ENCODE measurements at regions not wholly inside any gene's neighbourhood (a gene's known extent, or its start where the extent isn't known, plus 50 kb on each side); places are given as distances from the start of the nearest gene placed in this dataset.

DNA sequence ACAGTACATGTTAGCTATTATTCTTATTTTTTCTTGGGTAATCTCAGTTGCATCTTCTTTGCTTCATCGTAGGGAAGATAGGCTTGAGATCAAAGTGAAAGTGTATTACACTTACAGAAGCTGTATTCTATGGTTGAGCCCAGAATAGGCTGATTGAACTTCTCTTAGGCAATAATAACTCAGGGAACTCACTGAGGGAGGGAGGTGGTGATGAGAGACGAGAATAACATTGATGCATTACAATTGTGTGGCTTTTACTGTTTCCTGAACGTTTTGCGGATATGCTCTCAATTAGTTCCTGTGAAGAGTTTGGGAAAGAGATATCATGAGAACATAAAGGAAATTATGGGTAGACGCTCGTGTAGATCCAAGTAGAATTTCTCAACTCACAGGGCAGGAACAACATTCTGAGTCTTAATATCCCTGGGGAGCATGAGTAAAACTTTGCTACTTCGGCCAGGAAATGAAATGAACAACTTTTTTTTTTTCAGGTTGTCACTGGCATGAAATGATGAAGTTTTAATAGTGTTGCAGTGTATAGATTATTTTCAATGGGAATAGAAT is 302.2 kb downstream of the TUSC7 start:
- H3K36me3 ChIP-seq (ENCODE audit: control insufficient read depth, low read depth, low read length): no peaks in the 10 kb centered on the region
- no peak overlapping the region for H3K27ac ChIP-seq (ENCODE audit: low read length)
- H3K9ac ChIP-seq (ENCODE audit: low read length): no peak overlapping the region
- H3K4me3 ChIP-seq (ENCODE audit: low read length): no peak overlapping the region
- no peaks in the 10 kb centered on the region for H3K4me1 ChIP-seq (ENCODE audit: control insufficient read depth, low read depth, low read length)
- H3K27me3 ChIP-seq (ENCODE audit: control insufficient read depth, insufficient read depth, low read length): no peaks in the 10 kb centered on the region
- no peaks in the 10 kb centered on the region for H3K9me3 ChIP-seq (ENCODE audit: control insufficient read depth, low read depth, low read length)

DNA sequence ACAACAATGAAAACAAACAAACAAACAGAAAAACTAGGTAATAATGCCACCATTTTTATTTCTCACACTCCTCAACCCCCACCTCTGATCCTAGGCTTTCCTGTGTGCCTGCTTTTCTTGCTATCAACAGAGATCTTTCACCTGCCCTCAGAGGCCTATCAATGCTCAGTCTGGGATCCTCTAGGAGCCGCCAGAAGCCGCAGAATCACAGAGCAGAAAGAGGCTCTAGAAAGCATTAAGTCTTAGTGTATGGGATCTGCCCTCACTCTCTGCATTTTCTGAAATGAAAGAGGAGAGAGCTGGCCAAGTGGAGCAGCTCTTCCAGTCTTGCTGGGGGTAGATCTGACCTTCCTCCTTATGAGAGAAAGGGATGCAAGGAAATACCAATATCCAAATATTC is 306.8 kb downstream of the TUSC7 start:
- Histone ChIP-seq H3K9me3 (ENCODE audit: control insufficient read depth, low read depth, low read length) (no peaks in the 10 kb centered on the region), H3K4me1 (ENCODE audit: control insufficient read depth, low read depth, low read length) (no peaks in the 10 kb centered on the region), H3K27me3 (ENCODE audit: control insufficient read depth, insufficient read depth, low read length) (no peaks in the 10 kb centered on the region), H3K27ac (ENCODE audit: low read length) (no peak overlapping the region), H3K4me3 (ENCODE audit: low read length) (no peak overlapping the region), H3K9ac (ENCODE audit: low read length) (no peak overlapping the region), H3K36me3 (ENCODE audit: control insufficient read depth, low read depth, low read length) (no peaks in the 10 kb centered on the region)

DNA sequence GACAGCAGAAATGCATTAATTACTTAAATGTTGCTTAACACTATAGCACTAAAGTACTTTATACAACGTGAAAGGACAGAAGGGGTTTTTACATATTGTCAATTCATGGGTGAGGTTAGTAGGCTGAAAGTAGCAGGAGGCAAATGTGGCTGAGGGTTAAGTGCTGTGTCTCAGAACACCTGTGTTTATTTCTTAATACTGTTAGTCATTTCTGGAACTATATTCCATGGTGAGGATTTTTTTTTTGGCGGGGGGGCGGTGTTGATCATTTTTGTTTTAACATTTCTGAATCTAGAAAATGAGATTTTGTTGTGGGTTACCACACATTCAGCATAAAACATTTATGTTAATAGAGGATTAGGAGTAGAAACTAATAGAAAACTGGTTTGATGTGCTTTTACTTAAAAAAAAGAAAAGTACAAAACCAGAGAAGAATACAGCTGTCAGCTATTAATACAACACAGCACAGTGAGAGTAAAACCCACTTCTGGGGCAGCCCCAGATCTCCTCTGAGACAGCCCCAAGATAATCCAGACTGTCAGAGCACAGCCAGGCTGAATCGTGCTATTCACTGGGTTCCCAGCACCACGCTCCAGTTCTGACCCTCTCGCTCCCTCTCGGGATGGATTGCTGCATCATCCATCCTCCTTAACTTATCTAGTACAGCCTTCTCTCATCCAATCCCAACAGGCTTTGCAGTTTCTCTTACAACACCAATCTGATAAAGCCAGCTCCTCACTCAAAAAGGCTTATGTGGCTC is 307.7 kb downstream of the TUSC7 start:
- H3K27ac ChIP-seq (ENCODE audit: low read length): no peak overlapping the region
- H3K9me3 ChIP-seq (ENCODE audit: control insufficient read depth, low read depth, low read length): no peaks in the 10 kb centered on the region
- H3K9ac ChIP-seq (ENCODE audit: low read length): no peak overlapping the region
- no peaks in the 10 kb centered on the region for H3K36me3 ChIP-seq (ENCODE audit: control insufficient read depth, low read depth, low read length)
- no peak overlapping the region for H3K4me3 ChIP-seq (ENCODE audit: low read length)
- H3K27me3 ChIP-seq (ENCODE audit: control insufficient read depth, insufficient read depth, low read length): no peaks in the 10 kb centered on the region
- H3K4me1 ChIP-seq (ENCODE audit: control insufficient read depth, low read depth, low read length): no peaks in the 10 kb centered on the region

DNA sequence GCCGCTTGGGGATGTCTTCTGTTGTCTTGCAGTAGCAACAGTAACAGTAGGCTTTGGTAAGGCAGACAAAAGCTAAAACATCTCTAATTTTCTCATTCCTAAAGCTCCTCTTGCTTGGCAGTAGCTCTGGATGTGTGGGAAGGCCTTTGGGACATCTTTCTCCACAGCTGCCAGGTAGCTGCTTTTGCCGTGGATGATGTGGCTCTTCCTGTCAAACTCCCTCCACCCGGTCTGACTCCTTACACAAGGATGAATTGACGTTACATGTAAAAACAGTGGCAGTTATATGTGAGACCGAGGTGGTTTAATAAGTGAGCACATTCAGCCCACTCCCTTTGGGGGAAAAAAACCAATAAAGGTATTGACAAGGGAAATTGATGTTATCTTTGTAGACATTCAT is 309.1 kb downstream of the TUSC7 start:
- Histone ChIP-seq H3K9ac (ENCODE audit: low read length) (no peak overlapping the region), H3K27ac (ENCODE audit: low read length) (no peak overlapping the region), H3K4me3 (ENCODE audit: low read length) (no peak overlapping the region), H3K36me3 (ENCODE audit: control insufficient read depth, low read depth, low read length) (no peaks in the 10 kb centered on the region), H3K27me3 (ENCODE audit: control insufficient read depth, insufficient read depth, low read length) (no peaks in the 10 kb centered on the region), H3K4me1 (ENCODE audit: control insufficient read depth, low read depth, low read length) (no peaks in the 10 kb centered on the region), H3K9me3 (ENCODE audit: control insufficient read depth, low read depth, low read length) (no peaks in the 10 kb centered on the region)

DNA sequence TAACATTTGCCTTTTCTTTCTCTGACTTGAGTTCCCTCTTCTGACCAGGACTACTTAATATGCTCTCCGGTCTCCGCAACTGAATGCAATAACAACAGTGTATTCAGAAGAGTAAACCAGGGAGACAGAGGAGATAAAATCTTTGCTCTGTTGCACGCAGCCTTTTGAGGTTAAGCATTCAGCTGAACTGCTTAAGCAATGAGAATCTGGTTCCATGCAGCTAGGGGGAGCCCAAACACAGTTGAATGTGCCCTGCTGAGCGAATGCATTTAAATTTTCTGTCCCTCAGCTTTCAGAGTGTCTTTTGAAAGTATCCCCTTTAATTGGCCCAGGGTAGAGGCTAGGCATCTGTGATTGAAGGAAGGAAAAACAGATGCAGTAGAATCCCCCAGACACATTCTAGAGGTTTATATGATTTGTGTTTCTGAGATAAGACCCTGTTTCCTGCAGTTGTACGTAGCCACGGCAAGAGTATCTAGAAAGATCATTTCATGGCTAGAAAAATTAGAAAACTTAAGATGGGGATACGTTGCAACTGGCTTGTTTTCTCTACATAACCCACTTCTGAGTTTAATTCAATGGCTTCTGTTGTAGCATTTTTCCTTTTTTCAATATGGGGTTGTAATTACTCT is 309.6 kb downstream of the TUSC7 start:
- Histone ChIP-seq H3K9ac (ENCODE audit: low read length) (no peak overlapping the region), H3K9me3 (ENCODE audit: control insufficient read depth, low read depth, low read length) (no peaks in the 10 kb centered on the region), H3K27me3 (ENCODE audit: control insufficient read depth, insufficient read depth, low read length) (no peaks in the 10 kb centered on the region), H3K4me3 (ENCODE audit: low read length) (no peak overlapping the region), H3K4me1 (ENCODE audit: control insufficient read depth, low read depth, low read length) (no peaks in the 10 kb centered on the region), H3K27ac (ENCODE audit: low read length) (no peak overlapping the region), H3K36me3 (ENCODE audit: control insufficient read depth, low read depth, low read length) (no peaks in the 10 kb centered on the region)

DNA sequence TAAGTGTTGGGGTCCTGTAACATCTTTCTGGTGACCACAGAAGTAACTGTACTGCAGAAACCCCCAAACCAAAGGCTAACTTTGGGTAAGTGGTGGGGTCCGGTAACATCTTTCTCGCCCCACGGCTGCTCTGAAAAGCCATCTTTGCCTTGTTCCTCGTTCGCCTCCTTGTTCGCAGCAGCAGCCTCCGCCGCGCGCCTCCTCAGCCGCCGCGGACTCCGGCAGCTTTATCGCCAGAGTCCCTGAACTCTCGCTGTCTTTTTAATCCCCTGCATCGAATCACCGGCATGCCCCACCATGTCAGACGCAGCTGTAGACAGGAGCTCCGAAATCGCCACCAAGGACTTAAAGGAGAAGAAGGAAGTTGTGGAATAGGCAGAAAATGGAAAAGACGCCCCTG is 316.8 kb downstream of the TUSC7 start:
- Histone ChIP-seq H3K27me3 (ENCODE audit: control insufficient read depth, insufficient read depth, low read length) (no peaks in the 10 kb centered on the region), H3K9ac (ENCODE audit: low read length) (no peak overlapping the region), H3K4me1 (ENCODE audit: control insufficient read depth, low read depth, low read length) (no peaks in the 10 kb centered on the region), H3K36me3 (ENCODE audit: control insufficient read depth, low read depth, low read length) (no peaks in the 10 kb centered on the region), H3K9me3 (ENCODE audit: control insufficient read depth, low read depth, low read length) (no peaks in the 10 kb centered on the region), H3K27ac (ENCODE audit: low read length) (no peak overlapping the region), H3K4me3 (ENCODE audit: low read length) (no peak overlapping the region)

DNA sequence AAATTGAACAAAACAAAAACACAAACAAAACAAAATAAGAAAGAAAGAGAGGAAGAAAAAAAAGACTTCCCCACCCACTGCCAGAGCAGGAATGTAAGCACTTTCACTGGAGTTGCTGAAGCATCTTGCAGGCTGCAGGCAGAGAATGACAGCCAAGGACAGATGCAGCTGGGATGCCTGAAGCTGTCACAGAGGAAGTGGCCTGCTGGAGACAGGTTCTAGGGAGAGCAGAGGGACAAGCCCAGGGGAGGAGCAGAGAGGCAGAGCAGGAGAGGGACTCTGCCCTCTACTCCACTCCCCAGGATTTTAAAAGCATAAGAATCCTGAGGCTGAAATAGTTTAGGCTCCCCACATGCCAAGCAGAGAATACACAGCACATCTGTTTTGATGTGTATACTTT is 326.2 kb downstream of the TUSC7 start:
- H3K27ac ChIP-seq (ENCODE audit: low read length): no peak overlapping the region
- H3K9ac ChIP-seq (ENCODE audit: low read length): no peak overlapping the region
- no peaks in the 10 kb centered on the region for H3K27me3 ChIP-seq (ENCODE audit: control insufficient read depth, insufficient read depth, low read length)
- no peak overlapping the region for H3K4me3 ChIP-seq (ENCODE audit: low read length)
- peaks cover 14% of the 10 kb centered on the region for H3K4me1 ChIP-seq (ENCODE audit: control insufficient read depth, low read depth, low read length)
- no peaks in the 10 kb centered on the region for H3K9me3 ChIP-seq (ENCODE audit: control insufficient read depth, low read depth, low read length)
- no peaks in the 10 kb centered on the region for H3K36me3 ChIP-seq (ENCODE audit: control insufficient read depth, low read depth, low read length)

DNA sequence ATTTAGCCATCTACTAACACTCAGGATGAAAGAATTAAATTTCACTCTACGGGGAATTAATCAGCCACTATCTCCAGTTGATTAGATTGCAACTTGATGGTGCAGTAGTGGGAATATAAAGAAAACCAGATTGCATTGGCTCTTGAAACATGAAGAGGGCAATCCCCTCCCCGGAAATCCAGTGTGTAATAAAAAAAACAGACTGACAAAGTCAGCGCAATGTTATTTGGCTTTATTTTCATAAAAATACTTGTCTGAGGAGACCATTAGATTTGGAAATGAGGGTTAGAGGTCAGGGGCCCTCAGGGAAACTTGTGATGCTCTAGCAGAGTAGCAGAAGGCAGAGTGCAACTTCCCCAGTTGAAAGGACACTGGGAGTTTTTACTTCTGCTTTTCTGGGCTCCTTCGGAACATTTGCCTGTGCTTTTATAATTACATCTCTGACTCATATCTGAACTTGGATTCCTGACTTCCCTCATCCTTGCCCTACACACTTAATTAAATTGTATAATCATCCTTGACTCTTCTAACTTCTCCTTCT is 326.8 kb downstream of the TUSC7 start:
- H3K9ac ChIP-seq (ENCODE audit: low read length): no peak overlapping the region
- no peak overlapping the region for H3K4me3 ChIP-seq (ENCODE audit: low read length)
- no peaks in the 10 kb centered on the region for H3K27me3 ChIP-seq (ENCODE audit: control insufficient read depth, insufficient read depth, low read length)
- H3K9me3 ChIP-seq (ENCODE audit: control insufficient read depth, low read depth, low read length): no peaks in the 10 kb centered on the region
- H3K27ac ChIP-seq (ENCODE audit: low read length): no peak overlapping the region
- H3K36me3 ChIP-seq (ENCODE audit: control insufficient read depth, low read depth, low read length): no peaks in the 10 kb centered on the region
- H3K4me1 ChIP-seq (ENCODE audit: control insufficient read depth, low read depth, low read length): peaks cover 14% of the 10 kb centered on the region

DNA sequence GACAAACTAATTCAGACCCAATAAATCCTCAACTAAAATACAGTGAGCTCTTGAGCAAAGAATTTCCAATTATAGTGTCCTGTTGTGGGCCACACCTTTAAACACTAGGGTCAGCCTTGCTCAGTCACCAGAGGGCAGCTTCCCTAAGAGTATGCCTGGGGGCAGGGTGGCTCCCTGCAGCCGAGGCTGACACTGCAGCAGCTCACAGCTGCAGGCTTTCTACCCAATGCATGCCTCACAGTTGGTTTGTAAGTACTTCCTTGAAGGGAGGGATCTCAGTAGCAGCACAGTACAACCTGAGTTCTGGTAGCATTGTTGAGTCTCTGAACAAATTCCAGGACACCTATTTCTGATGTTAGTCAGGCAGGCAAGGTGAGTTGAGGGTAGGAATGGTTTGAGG is 335.6 kb downstream of the TUSC7 start:
- Histone ChIP-seq H3K9ac (ENCODE audit: low read length) (no peak overlapping the region), H3K27ac (ENCODE audit: low read length) (peak overlapping the region; percentile 57), H3K36me3 (ENCODE audit: control insufficient read depth, low read depth, low read length) (no peaks in the 10 kb centered on the region)

DNA sequence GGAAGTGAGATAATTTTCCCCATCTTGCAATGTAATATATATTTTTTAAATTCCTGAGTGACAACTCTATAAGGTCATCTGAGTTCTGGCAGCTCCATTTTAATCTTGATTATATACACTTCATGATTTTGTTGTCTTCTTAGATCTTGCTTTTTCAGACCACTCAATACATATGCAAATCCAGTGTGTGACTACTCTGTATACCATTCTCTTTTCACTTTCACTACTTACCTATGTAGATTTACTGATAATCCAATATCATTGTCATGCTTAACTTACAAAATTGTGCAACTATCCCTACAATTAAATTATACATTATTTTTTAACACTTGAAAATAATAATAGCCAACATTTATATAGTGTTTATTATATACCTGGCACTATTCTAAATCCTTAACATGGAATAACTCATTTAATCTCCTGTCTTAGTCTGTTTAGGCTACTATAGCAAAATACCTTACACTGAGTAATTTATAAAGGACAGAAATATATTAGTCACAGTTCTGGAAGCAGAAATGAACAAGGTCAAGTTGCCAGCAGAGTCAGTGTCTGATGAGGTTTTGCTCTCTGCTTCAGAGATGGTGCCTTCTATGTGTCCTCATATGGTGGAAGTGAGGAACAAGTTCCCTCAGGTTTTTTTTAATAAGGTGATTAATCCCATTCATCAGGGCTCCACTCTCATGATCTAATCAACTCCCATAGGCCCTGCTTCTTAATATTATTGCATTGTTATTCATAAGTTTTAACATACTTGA is 338.5 kb downstream of the TUSC7 start:
- no peaks in the 10 kb centered on the region for H3K36me3 ChIP-seq (ENCODE audit: control insufficient read depth, low read depth, low read length)
- H3K9ac ChIP-seq (ENCODE audit: low read length): no peak overlapping the region

More for the DNA sequence above, 335.6 kb downstream of the TUSC7 start:
- H3K4me1 ChIP-seq (ENCODE audit: control insufficient read depth, low read depth, low read length): peaks cover 12% of the 10 kb centered on the region
- H3K9me3 ChIP-seq (ENCODE audit: control insufficient read depth, low read depth, low read length): no peaks in the 10 kb centered on the region
- no peaks in the 10 kb centered on the region for H3K27me3 ChIP-seq (ENCODE audit: control insufficient read depth, insufficient read depth, low read length)
- H3K4me3 ChIP-seq (ENCODE audit: low read length): no peak overlapping the region

DNA sequence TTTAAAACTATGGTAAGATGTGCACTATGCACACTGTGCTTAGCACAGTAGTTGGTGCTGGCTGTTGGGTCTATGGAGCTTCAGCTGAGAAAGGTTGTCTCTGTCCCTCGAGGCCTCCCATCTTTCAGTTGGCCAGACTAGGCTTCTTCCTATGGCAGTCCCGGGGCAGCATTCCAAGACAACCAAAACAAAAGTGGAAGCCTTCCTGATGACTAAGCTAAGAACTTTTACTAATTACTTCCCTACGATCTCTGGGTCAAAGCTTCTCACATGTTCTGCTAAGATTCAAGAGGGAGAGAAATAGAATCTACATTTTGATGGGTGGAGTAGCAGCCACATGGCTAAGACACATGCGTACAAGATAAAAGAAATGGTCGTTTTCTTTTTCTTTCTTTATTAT is 342.8 kb downstream of the TUSC7 start:
- Histone ChIP-seq H3K36me3 (ENCODE audit: control insufficient read depth, low read depth, low read length) (no peaks in the 10 kb centered on the region), H3K4me1 (ENCODE audit: control insufficient read depth, low read depth, low read length) (peaks cover 11% of the 10 kb centered on the region), H3K27ac (ENCODE audit: low read length) (no peak overlapping the region), H3K9ac (ENCODE audit: low read length) (no peak overlapping the region), H3K27me3 (ENCODE audit: control insufficient read depth, insufficient read depth, low read length) (no peaks in the 10 kb centered on the region), H3K9me3 (ENCODE audit: control insufficient read depth, low read depth, low read length) (no peaks in the 10 kb centered on the region), H3K4me3 (ENCODE audit: low read length) (no peak overlapping the region)

More for the DNA sequence above, 338.5 kb downstream of the TUSC7 start:
- Histone ChIP-seq H3K4me3 (ENCODE audit: low read length) (no peak overlapping the region), H3K4me1 (ENCODE audit: control insufficient read depth, low read depth, low read length) (peaks cover 12% of the 10 kb centered on the region), H3K9me3 (ENCODE audit: control insufficient read depth, low read depth, low read length) (no peaks in the 10 kb centered on the region), H3K27ac (ENCODE audit: low read length) (no peak overlapping the region), H3K27me3 (ENCODE audit: control insufficient read depth, insufficient read depth, low read length) (no peaks in the 10 kb centered on the region)

Measured in iPS-18a (cell line).